ENCODE measurements at regions not wholly inside any gene's neighbourhood (a gene's known extent, or its start where the extent isn't known, plus 50 kb on each side); places are given as distances from the start of the nearest gene placed in this dataset.

DNA sequence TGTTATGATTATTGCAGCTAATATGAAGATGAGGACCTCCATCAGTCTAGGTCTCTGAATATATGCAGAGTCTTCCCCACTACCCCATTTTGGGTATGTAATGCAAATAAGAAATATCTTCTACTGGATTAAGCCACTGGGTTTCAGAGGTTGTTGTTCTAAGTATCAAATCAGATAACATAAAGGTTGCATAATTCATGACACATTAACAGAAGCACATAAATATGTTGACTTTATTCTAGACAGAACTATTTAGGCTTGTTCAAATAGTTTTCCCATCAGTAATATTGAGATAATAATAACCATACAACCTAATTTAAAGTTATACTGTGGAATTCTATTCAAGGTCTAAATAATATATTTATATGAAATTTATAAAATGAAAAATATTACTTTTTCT, 157.1 kb downstream of the ETV1 start:
- no peak for DNase-seq
- no peaks in the 10 kb centered on the region for H3F3A ChIP-seq (ENCODE audit: insufficient read depth, low read depth)
- intact Hi-C loops (cut with micrococcal nuclease; ENCODE audit: unreplicated experiment): loop anchor here (2.0 kb wide), 1 partner anchor 38 kb away; no protein-coding TSS in a partner anchor
- no TSS peak for BruUV-seq (replicated peaks)
- H3K79me2 ChIP-seq (ENCODE audit: low read depth): no peaks in the 10 kb centered on the region
- TF ChIP-seq EZH2 (IDR thresholded peaks at IDR 0.05; ENCODE audit: low read depth): no peak
- TF ChIP-seq, protein P1, sequence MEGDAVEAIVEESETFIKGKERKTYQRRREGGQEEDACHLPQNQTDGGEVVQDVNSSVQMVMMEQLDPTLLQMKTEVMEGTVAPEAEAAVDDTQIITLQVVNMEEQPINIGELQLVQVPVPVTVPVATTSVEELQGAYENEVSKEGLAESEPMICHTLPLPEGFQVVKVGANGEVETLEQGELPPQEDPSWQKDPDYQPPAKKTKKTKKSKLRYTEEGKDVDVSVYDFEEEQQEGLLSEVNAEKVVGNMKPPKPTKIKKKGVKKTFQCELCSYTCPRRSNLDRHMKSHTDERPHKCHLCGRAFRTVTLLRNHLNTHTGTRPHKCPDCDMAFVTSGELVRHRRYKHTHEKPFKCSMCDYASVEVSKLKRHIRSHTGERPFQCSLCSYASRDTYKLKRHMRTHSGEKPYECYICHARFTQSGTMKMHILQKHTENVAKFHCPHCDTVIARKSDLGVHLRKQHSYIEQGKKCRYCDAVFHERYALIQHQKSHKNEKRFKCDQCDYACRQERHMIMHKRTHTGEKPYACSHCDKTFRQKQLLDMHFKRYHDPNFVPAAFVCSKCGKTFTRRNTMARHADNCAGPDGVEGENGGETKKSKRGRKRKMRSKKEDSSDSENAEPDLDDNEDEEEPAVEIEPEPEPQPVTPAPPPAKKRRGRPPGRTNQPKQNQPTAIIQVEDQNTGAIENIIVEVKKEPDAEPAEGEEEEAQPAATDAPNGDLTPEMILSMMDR (conservative IDR thresholded peaks at IDR 0.05): no peak
- no peak overlapping the region for H3K4me3 ChIP-seq
- ChIA-PET POLR2A (ENCODE audit: unreplicated experiment) (no interaction called here), CTCF (no interaction called here)
- H2AFZ ChIP-seq: no peak overlapping the region
- no peaks in the 10 kb centered on the region; the same call in 1 of the 2 replicates for H3K9me3 ChIP-seq (ENCODE audit: insufficient read depth, low read depth)
- H3K36me3 ChIP-seq (ENCODE audit: low read depth): no peaks in the 10 kb centered on the region
- H3K4me1 ChIP-seq (replicated peaks; ENCODE audit: insufficient read depth): no peaks in the 10 kb centered on the region
- no peak overlapping the region for H3K27ac ChIP-seq
- no peak overlapping the region for H3K4me2 ChIP-seq
- no peaks in the 10 kb centered on the region for H3K9me2 ChIP-seq (ENCODE audit: insufficient read depth)
- no peaks in the 10 kb centered on the region for H3K27me3 ChIP-seq (ENCODE audit: insufficient read depth, low read depth)
- H4K20me1 ChIP-seq (ENCODE audit: insufficient read depth): no peaks in the 10 kb centered on the region

DNA sequence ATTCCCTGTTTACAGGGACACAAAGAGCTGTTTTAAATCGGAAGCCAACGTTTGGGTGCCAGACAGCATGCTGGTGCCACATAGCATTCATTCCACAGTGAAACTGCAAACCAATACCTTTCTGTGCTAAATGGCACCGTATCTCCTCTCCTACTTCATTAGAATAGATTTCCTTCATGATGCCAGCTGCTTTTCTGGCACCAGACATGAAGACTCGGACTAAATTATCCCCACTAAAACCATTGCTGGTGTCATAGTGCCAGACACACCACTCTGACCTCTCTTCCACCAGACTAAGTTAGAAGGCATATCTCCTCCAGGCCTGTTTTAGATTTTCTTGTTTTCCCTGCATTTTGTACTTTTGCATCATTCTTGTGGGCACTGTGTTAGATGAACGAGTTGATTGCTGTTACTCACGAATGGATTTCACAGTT, 155.1 kb downstream of the ETV1 start:
- Histone ChIP-seq H3K4me2 (no peak overlapping the region), H3K27ac (no peak overlapping the region), H3K79me2 (ENCODE audit: low read depth) (no peaks in the 10 kb centered on the region), H4K20me1 (ENCODE audit: insufficient read depth) (no peaks in the 10 kb centered on the region), H3K27me3 (ENCODE audit: insufficient read depth, low read depth) (no peaks in the 10 kb centered on the region), H3K4me1 (replicated peaks; ENCODE audit: insufficient read depth) (no peaks in the 10 kb centered on the region), H3K4me3 (no peak overlapping the region), H3F3A (ENCODE audit: insufficient read depth, low read depth) (no peaks in the 10 kb centered on the region), H2AFZ (no peak overlapping the region), H3K9me2 (ENCODE audit: insufficient read depth) (no peaks in the 10 kb centered on the region), H3K9me3 (ENCODE audit: insufficient read depth, low read depth) (no peaks in the 10 kb centered on the region; the same call in 1 of the 2 replicates), H3K36me3 (ENCODE audit: low read depth) (no peaks in the 10 kb centered on the region)
- no peak for DNase-seq
- ChIA-PET CTCF (no interaction called here), POLR2A (ENCODE audit: unreplicated experiment) (no interaction called here)
- no peak for TF ChIP-seq EZH2 (IDR thresholded peaks at IDR 0.05; ENCODE audit: low read depth)
- TF ChIP-seq, protein P1 (conservative IDR thresholded peaks at IDR 0.05): no peak
- intact Hi-C loops (cut with micrococcal nuclease; ENCODE audit: unreplicated experiment): no loop called here
- BruUV-seq (replicated peaks): no TSS peak

DNA sequence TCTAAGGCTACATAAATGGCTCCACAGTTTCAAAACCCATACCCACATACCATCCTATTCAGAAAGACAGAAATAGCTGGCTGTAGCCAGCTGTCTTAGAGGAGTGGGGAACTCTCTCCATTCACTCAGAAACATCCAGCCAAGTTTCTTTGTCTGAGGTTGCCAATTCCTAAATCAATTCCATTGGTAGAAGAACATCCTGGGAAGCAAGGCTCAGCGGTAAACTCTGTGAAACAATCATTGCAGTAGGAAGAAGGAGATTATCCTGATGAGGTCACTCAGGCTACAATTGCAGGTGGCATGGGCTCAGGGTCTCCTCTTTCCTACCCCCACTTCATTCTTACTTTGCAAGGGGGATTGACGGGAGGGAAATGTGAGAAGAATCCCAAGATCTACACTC, 154.0 kb downstream of the ETV1 start:
- no peak overlapping the region for H3K4me2 ChIP-seq
- no peaks in the 10 kb centered on the region for H3K4me1 ChIP-seq (replicated peaks; ENCODE audit: insufficient read depth)
- intact Hi-C loops (cut with micrococcal nuclease; ENCODE audit: unreplicated experiment): no loop called here
- H3K79me2 ChIP-seq (ENCODE audit: low read depth): no peaks in the 10 kb centered on the region
- H3K27me3 ChIP-seq (ENCODE audit: insufficient read depth, low read depth): no peaks in the 10 kb centered on the region
- no peaks in the 10 kb centered on the region for H3K36me3 ChIP-seq (ENCODE audit: low read depth)
- no peak overlapping the region for H3K4me3 ChIP-seq
- no peak for DNase-seq
- BruUV-seq (replicated peaks): no TSS peak
- no peaks in the 10 kb centered on the region for H3F3A ChIP-seq (ENCODE audit: insufficient read depth, low read depth)
- TF ChIP-seq, protein P1 (conservative IDR thresholded peaks at IDR 0.05): no peak
- no peak for TF ChIP-seq EZH2 (IDR thresholded peaks at IDR 0.05; ENCODE audit: low read depth)
- H2AFZ ChIP-seq: no peak overlapping the region
- H3K9me2 ChIP-seq (ENCODE audit: insufficient read depth): no peaks in the 10 kb centered on the region
- ChIA-PET CTCF (no interaction called here), POLR2A (ENCODE audit: unreplicated experiment) (no interaction called here)
- H3K9me3 ChIP-seq (ENCODE audit: insufficient read depth, low read depth): no peaks in the 10 kb centered on the region
- H4K20me1 ChIP-seq (ENCODE audit: insufficient read depth): no peaks in the 10 kb centered on the region
- H3K27ac ChIP-seq: no peak overlapping the region

All from PC-9 (cell line).